ENCODE measurements at regions not wholly inside any gene's neighbourhood (a gene's known extent, or its start where the extent isn't known, plus 50 kb on each side); places are given as distances from the start of the nearest gene placed in this dataset.

DNA sequence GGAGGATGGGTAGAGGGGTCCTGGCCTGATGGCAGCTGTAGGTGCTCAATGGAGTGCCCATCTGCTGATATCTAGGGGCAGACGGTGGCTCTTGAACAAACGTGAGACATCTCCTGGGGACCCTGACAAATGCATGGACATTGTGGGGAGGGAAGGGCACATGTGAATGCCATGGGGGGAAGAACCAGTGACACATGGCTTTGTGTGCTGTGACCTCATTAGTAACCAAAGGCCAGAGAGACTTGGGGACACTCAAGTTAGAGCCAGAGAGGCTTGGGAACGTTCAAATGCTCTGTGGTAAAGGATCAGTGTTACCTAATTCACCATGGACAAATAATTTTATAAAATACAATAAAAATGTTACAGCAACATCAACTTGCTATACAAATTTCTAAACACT is 151.8 kb downstream of the ESM1 start:
- Histone ChIP-seq H3K36me3 (ENCODE audit: insufficient read depth) (no peaks in the 10 kb centered on the region), H3K9me2 (ENCODE audit: insufficient read depth) (no peaks in the 10 kb centered on the region), H3K27me3 (ENCODE audit: insufficient read depth) (no peaks in the 10 kb centered on the region), H2AFZ (no peak overlapping the region), H3K27ac (ENCODE audit: low read depth) (no peak overlapping the region), H4K20me1 (replicated peaks; ENCODE audit: insufficient read depth) (no peaks in the 10 kb centered on the region), H3F3A (replicated peaks; ENCODE audit: low read depth) (no peaks in the 10 kb centered on the region), H3K4me2 (no peak overlapping the region), H3K4me1 (ENCODE audit: insufficient read depth) (no peaks in the 10 kb centered on the region), H3K79me2 (replicated peaks; ENCODE audit: insufficient read depth) (no peaks in the 10 kb centered on the region), H3K4me3 (no peak overlapping the region)
- no peak for DNase-seq (ENCODE audit: low spot score)
- H3K4me1 Mint-ChIP-seq = no peaks in the 10 kb centered on the region
- H3K9me3 Mint-ChIP-seq = no peaks in the 10 kb centered on the region
- peaks cover 3% of the 10 kb centered on the region for H3K27me3 Mint-ChIP-seq (ENCODE audit: insufficient read depth, low read depth, poor library complexity)
- H3K36me3 Mint-ChIP-seq (ENCODE audit: low read depth) = no peaks in the 10 kb centered on the region
- ATAC-seq = no peak
- TF ChIP-seq JUNB (IDR thresholded peaks at IDR 0.05; ENCODE audit: unreplicated experiment) (no peak), ZNF114 (CRISPR knock-in tag; IDR thresholded peaks at IDR 0.05) (no peak), POLR2AphosphoS5 (IDR thresholded peaks at IDR 0.05; ENCODE audit: low read depth) (no peak), ZNF331 (CRISPR knock-in tag; IDR thresholded peaks at IDR 0.05; ENCODE audit: low read depth) (no peak), EZH2 (IDR thresholded peaks at IDR 0.05; ENCODE audit: low read depth, unreplicated experiment) (no peak), STAT1 (IDR thresholded peaks at IDR 0.05; ENCODE audit: unreplicated experiment) (no peak), EZH2phosphoT487 (IDR thresholded peaks at IDR 0.05; ENCODE audit: unreplicated experiment) (no peak), CREB1 (CRISPR knock-in tag; IDR thresholded peaks at IDR 0.05; ENCODE audit: low read depth) (no peak), REST (IDR thresholded peaks at IDR 0.05; ENCODE audit: unreplicated experiment) (no peak), NANOG (IDR thresholded peaks at IDR 0.05; ENCODE audit: borderline replicate concordance) (no peak)
- TF ChIP-seq, protein P1, sequence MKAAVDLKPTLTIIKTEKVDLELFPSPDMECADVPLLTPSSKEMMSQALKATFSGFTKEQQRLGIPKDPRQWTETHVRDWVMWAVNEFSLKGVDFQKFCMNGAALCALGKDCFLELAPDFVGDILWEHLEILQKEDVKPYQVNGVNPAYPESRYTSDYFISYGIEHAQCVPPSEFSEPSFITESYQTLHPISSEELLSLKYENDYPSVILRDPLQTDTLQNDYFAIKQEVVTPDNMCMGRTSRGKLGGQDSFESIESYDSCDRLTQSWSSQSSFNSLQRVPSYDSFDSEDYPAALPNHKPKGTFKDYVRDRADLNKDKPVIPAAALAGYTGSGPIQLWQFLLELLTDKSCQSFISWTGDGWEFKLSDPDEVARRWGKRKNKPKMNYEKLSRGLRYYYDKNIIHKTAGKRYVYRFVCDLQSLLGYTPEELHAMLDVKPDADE (IDR thresholded peaks at IDR 0.05) = no peak
- TF ChIP-seq, protein P2, sequence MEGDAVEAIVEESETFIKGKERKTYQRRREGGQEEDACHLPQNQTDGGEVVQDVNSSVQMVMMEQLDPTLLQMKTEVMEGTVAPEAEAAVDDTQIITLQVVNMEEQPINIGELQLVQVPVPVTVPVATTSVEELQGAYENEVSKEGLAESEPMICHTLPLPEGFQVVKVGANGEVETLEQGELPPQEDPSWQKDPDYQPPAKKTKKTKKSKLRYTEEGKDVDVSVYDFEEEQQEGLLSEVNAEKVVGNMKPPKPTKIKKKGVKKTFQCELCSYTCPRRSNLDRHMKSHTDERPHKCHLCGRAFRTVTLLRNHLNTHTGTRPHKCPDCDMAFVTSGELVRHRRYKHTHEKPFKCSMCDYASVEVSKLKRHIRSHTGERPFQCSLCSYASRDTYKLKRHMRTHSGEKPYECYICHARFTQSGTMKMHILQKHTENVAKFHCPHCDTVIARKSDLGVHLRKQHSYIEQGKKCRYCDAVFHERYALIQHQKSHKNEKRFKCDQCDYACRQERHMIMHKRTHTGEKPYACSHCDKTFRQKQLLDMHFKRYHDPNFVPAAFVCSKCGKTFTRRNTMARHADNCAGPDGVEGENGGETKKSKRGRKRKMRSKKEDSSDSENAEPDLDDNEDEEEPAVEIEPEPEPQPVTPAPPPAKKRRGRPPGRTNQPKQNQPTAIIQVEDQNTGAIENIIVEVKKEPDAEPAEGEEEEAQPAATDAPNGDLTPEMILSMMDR (conservative IDR thresholded peaks at IDR 0.05; ENCODE audit: low read depth in 2 of 2) = no peak
- TF ChIP-seq, protein P3, sequence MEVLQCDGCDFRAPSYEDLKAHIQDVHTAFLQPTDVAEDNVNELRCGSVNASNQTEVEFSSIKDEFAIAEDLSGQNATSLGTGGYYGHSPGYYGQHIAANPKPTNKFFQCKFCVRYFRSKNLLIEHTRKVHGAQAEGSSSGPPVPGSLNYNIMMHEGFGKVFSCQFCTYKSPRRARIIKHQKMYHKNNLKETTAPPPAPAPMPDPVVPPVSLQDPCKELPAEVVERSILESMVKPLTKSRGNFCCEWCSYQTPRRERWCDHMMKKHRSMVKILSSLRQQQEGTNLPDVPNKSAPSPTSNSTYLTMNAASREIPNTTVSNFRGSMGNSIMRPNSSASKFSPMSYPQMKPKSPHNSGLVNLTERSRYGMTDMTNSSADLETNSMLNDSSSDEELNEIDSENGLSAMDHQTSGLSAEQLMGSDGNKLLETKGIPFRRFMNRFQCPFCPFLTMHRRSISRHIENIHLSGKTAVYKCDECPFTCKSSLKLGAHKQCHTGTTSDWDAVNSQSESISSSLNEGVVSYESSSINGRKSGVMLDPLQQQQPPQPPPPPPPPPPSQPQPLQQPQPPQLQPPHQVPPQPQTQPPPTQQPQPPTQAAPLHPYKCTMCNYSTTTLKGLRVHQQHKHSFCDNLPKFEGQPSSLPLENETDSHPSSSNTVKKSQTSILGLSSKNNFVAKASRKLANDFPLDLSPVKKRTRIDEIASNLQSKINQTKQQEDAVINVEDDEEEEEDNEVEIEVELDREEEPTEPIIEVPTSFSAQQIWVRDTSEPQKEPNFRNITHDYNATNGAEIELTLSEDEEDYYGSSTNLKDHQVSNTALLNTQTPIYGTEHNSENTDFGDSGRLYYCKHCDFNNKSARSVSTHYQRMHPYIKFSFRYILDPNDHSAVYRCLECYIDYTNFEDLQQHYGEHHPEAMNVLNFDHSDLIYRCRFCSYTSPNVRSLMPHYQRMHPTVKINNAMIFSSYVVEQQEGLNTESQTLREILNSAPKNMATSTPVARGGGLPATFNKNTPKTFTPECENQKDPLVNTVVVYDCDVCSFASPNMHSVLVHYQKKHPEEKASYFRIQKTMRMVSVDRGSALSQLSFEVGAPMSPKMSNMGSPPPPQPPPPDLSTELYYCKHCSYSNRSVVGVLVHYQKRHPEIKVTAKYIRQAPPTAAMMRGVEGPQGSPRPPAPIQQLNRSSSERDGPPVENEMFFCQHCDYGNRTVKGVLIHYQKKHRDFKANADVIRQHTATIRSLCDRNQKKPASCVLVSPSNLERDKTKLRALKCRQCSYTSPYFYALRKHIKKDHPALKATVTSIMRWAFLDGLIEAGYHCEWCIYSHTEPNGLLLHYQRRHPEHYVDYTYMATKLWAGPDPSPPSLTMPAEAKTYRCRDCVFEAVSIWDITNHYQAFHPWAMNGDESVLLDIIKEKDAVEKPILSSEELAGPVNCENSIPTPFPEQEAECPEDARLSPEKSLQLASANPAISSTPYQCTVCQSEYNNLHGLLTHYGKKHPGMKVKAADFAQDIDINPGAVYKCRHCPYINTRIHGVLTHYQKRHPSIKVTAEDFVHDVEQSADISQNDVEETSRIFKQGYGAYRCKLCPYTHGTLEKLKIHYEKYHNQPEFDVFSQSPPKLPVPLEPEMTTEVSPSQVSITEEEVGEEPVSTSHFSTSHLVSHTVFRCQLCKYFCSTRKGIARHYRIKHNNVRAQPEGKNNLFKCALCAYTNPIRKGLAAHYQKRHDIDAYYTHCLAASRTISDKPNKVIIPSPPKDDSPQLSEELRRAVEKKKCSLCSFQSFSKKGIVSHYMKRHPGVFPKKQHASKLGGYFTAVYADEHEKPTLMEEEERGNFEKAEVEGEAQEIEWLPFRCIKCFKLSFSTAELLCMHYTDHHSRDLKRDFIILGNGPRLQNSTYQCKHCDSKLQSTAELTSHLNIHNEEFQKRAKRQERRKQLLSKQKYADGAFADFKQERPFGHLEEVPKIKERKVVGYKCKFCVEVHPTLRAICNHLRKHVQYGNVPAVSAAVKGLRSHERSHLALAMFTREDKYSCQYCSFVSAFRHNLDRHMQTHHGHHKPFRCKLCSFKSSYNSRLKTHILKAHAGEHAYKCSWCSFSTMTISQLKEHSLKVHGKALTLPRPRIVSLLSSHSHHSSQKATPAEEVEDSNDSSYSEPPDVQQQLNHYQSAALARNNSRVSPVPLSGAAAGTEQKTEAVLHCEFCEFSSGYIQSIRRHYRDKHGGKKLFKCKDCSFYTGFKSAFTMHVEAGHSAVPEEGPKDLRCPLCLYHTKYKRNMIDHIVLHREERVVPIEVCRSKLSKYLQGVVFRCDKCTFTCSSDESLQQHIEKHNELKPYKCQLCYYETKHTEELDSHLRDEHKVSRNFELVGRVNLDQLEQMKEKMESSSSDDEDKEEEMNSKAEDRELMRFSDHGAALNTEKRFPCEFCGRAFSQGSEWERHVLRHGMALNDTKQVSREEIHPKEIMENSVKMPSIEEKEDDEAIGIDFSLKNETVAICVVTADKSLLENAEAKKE (CRISPR knock-in tag; IDR thresholded peaks at IDR 0.05) = no peak
- H3K27ac Mint-ChIP-seq = no peak overlapping the region
- no peak overlapping the region for H3K4me3 Mint-ChIP-seq

Data from GM23338 (cell line).